GM21360 (cell line): ENCODE measurements at regions not wholly inside any gene's neighbourhood (a gene's known extent, or its start where the extent isn't known, plus 50 kb on each side); places are given as distances from the start of the nearest gene placed in this dataset.

Experiments used
- ATAC-seq: cut with Tn5 transposase; IDR thresholded peaks from one replicate; pipeline ENCODE4 v1.9.1; 2021; ENCODE audit warnings: mild to moderate bottlenecking, moderate library complexity; ENCODE audit not compliant: unreplicated experiment

GRCh38 chr4:123496421-123496820, 99.8 kb downstream of the SPRY1 start:
- no peak for ATAC-seq

DNA sequence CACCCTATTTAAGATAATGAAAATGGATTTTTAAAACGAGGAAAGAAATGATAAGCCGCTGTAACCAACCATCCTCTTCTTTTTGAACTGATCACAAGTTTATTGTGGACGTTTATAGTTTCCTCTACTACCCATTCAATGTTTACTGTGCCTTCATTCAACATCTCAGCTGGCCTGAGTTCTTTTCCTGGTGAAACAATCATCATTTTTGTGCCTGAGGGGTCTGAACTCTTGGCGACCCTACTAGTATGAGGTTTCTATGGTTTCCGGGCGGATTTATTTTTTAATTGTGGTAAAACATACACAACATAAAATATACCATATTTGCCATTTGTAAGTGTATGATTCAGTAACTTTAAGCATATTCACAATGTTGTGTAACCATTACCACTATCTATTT, 100.7 kb downstream of the SPRY1 start:
- no peak for ATAC-seq

- ATAC-seq = no peak
Observed at GRCh38 chr4:123501733-123502132, 105.1 kb downstream of the SPRY1 start.

DNA sequence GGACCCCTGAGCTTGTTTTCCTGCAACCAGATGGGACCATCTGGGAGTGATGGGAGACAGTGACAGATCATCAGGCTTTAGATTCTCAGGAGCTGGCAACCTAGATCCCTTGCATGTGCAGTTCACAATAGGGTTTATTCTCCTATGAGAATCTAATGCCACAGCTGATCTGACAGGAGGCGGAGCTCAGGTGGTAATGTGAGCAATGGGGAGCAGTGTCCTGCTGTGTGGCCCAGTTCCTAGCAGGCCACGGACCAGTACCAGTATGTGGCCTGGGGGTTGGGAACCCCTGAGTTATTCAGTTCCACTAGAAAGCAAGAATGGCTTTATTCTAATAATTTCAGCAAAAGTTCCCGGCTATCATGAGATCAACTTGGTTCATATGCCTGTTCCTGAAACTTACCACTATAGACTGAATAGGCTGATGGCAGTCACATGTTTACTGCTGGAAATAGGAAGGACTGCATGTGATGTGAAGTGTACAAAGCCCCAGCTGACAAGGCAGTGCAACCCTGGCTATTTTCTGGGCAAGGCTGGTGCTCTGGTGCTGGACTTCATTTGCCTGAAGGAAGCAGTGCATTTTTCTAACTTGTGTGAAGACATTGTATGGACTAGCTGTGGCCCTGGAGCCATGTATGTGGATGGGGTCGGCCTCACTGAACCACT, 107.2 kb downstream of the SPRY1 start:
- ATAC-seq = no peak

DNA sequence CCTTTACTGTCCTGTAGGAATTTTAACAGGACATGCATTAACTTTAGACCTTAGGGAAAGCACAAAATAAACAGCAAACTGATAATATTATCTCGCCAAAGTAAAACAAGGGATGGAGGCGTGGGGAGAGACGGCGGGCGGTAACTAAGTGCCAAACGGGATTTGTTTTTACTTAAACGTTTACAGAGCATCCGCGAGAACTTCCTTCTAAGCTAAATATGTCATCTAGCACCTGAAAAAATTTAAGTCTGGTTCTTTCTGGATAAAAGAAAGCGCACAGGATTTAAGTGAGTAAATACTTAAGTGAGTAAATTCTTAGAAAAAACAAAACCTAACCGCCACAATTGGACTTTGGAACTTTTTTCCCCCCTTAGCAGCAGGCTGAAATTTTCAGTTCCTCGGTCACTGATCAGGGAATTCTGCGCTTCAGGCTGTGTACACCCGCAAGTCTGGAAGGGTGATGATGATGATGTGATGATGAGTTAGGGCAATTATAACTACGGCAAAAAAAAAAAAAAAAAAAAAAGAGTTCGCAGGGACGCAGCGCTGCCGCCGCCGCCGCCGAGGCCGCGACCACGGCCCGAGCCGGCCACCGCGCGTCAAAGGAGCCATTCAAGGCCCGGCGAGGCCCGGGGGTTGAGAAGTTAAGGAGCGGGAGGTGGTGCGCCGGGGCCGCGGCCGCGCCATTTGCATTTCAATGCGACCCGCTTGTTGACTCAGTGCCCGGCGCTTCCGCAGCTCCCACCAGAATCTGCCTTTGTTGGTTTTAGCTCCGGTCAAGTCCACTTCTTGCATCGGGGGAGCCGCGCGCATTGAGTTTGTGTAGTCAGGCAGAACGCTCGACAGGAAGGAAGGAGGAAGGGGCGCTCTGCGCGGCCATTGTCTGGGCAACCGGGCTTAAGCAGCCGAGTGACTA, 108.8 kb downstream of the SPRY1 start:
- ATAC-seq = no peak

- ATAC-seq = no peak
Observed at GRCh38 chr4:123506011-123506695, 109.6 kb downstream of the SPRY1 start.

GRCh38 chr4:123507376-123507775, 110.8 kb downstream of the SPRY1 start:
- ATAC-seq = no peak

DNA sequence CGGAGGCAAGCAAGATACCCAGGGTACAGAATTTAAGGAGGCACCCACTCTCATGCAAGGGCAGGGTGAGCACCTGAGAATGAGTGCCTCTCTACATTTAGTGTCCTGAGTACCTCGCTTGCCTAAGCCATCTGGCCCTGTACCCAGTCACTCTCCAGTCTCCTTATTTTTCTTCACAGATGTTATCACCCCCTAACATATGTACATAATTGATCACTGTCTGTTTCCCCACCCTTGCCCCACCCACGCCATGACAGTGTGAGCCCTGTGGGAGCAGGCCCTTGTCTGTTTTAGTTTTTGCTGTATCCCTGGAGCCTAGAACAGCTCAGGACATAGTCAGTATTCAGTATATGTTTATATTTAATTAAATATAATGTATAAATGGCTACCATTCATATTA, 113.6 kb downstream of the SPRY1 start:
- ATAC-seq = no peak

GRCh38 chr4:123510659-123511058, 114.1 kb downstream of the SPRY1 start:
- no peak for ATAC-seq

DNA sequence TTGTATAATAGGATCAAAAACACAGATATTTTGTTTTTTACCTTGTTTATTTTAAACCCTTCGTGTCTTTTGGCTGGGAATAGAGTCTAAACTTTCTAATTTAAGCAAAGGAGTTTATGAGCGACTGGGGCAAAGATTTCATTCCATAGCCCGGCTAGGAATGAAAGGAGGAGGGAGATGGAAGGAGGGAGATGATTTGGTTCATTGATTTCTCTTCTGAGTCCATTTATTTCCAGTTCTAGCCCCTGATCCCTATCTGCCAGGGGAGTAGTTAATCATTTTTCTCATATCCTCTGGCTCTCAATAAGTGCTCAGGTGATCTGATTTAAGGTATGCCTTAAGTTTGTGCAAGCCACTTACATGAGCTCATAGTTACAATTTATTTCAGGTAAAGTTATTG, 120.0 kb downstream of the SPRY1 start:
- no peak for ATAC-seq

GRCh38 chr4:123517176-123517575, 120.6 kb downstream of the SPRY1 start:
- no peak for ATAC-seq

DNA sequence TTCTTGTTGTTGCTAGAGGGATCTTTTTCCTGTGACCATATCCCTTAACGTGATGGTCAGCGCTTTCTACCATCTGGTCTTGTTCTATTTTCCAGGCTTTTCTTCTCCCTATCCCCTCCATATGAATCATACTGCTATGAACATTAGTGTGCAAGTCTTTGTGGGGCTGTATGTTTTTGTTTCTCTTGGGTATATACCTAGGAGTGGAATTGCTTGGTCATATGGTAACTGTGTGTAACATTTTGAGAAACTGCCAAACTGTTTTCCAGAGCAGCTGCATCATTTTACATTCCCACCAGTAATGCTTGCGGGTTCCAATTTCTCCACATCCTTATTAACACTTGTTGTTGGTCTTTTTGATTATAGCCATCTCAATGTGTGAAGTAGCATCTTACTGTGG, 121.4 kb downstream of the SPRY1 start:
- ATAC-seq = no peak

DNA sequence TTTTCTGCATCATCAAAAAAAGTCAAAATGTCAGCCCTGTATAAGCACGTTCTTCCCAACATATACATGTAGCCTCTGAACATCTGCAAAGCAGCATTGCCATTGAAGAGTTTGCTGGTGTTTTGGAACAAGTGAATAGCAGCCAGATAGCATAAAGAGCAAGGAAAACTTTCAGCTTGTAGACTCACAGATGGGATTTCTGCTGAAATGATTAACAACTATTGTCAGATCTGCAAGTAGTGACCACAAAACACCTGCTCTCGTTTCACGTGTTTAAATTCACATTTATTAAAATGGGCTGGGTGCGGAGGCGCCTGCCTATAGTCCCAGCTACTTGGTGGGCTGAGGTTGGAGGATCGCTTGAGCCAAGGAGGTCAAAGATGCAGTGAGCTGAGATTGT, 123.7 kb downstream of the SPRY1 start:
- ATAC-seq = no peak

DNA sequence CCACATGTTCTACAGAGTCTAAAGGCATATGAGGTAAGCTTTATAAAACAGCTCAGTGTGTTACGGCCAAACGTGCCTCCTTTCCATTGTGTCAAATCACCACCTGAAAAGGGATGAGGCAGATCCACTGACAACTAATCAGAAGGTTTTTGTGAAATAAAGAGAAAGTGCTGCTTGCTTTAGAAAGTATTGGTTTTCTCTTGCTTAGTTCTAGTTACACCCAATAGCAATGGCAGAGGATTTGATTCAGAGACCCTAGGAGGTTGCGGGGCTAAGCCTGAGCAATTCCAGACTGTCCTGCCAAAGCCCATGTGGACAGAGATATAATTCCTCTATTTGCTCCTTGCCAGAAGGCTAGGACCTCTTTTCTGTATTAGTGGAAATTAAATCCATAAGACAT, 125.5 kb downstream of the SPRY1 start:
- ATAC-seq = no peak

DNA sequence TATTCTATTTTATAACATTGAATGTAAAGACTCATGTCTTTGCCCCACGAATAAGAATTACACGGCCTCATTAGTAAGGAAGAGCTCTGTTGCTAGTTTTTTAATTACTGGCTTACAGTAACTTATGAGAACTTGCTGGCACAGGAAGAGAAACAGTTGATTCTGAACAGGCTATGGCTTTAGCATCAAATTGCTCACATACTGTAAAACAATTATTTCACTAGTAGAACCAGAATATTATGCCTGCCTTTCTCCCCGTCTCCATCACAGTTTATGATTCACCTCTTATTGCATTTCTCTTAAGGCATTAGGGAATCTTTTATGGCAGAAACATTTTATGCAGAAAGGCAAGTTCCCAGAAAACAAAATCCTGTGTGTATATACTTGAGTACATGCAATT, 126.1 kb downstream of the SPRY1 start:
- ATAC-seq = no peak

DNA sequence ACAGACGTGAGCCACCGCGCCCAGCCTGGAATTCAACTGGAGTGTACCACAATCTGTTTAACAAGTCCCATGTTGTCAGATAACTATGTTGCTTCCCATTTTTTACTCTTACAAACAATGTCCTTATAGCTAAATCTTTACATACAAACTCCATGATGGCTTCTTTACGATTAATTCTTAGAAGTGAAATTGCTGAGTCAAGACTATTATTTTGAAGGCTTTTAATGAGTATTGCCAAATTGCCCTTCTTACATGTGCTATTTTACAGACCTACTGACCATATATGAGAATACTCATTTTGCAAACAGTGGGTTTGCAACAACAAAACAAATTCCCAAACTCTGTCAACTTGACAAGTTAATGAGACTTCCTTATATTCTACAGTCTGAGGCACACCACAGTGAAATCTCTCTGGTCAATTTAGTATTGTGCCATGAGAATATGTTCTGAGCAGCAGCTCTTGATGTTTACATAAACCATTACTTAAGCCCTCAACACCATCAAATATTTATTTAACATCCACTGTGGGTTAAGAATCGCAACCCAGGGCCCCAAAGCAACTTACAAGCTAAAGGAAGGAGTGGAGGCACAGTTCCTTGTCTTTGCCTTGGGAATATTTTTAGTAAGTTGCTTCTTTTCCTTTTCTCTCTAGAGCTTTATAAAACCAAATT, 128.5 kb downstream of the SPRY1 start:
- no peak for ATAC-seq

- no peak for ATAC-seq
Observed at GRCh38 chr4:123526511-123526910, 129.9 kb downstream of the SPRY1 start.

GRCh38 chr4:123528501-123529277, 132.1 kb downstream of the SPRY1 start:
- ATAC-seq = no peak

DNA sequence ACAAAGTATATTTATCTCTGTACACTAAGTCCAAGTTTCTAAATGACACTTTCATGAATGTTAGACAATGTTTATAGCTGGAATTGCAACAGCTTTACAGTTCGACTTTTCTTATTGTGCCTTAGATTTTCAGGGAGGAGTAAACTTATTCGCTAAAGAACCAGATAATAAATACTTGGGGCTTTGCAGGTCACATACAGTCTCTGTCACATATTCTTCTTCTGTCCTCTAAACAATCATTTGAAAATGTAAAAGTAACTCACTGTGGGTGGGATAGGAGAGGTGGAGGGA, 132.6 kb downstream of the SPRY1 start:
- no peak for ATAC-seq

DNA sequence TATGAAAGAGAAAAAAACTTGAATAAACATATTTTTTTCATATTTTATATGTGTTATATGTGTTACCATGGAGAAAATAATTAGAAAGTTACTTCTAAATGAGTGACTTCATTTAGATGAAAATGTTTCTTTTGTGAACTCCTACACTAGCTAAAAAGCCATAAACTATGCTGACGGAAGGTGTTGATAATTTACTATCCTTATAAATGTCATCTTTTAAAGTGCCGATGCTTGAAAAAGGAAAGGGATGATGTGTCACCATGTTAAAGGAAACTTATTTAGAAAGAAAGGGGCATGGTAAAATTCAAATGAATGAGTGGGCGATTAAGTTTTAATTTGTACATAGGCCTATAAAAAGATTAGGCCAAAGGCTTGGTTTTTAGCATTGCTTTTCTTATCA, 133.8 kb downstream of the SPRY1 start:
- no peak for ATAC-seq
